Right lobe of liver (tissue), 4 donors: ENCODE measurements at regions not wholly inside any gene's neighbourhood (a gene's known extent, or its start where the extent isn't known, plus 50 kb on each side); places are given as distances from the start of the nearest gene placed in this dataset.

ENCODE experiments used
- POLR2A ChIP-seq: fragments of 450-650 bp; IDR thresholded peaks from one replicate; pipeline ENCODE4 v1.6.1; 2017; ENCODE audit warnings: antibody characterized with exemption, mild to moderate bottlenecking
- TF ChIP-seq, protein P1 (sequence below), 4 donors: fragments of 200-600 bp in 3 of 4; fragments of 450-650 bp in 1 of 4; IDR thresholded peaks; one replicate each; pipeline versions ENCODE4 v1.5.1 to v1.8.0; 2016 to 2022; ENCODE audit warnings: antibody characterized with exemption in 4 of 4, mild to moderate bottlenecking in 2 of 4
- donor health status: DM: no; HTN: no; CAD: no.
- donor health status: DM: no; HTN: no; CAD: no.
- donor health status: DM: no; HTN: yes; CAD: no.

DNA sequence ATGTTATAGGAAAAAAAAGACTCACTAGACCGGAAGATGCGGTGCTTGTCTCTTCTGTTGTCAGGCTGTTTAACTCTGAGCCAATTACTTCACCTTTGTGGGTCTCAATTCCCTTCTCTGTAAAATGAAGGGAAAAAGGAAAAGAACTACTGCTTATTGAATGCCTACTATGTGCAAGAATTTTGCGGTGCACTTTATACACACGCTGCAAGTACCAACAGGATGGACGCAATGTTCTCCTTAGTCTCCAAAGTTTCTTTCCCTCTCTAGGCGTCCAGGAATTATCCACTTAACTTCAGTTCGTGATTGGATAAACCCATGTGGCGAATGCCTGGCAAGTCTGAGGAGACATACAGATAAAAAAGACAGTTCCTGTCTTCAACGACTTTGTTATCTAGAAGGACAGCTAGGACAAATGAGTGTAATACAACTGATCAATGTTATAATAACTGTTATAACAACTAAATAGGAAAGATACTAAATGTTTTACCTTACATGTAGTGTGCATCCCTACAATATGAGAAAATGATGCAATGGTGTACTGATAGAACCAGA, 69.0 kb upstream of the JARID2 start:
- TF ChIP-seq, protein P1, sequence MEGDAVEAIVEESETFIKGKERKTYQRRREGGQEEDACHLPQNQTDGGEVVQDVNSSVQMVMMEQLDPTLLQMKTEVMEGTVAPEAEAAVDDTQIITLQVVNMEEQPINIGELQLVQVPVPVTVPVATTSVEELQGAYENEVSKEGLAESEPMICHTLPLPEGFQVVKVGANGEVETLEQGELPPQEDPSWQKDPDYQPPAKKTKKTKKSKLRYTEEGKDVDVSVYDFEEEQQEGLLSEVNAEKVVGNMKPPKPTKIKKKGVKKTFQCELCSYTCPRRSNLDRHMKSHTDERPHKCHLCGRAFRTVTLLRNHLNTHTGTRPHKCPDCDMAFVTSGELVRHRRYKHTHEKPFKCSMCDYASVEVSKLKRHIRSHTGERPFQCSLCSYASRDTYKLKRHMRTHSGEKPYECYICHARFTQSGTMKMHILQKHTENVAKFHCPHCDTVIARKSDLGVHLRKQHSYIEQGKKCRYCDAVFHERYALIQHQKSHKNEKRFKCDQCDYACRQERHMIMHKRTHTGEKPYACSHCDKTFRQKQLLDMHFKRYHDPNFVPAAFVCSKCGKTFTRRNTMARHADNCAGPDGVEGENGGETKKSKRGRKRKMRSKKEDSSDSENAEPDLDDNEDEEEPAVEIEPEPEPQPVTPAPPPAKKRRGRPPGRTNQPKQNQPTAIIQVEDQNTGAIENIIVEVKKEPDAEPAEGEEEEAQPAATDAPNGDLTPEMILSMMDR (IDR thresholded peaks at IDR 0.05) = no peak
- no peak for TF ChIP-seq POLR2A
